ENCODE measurements at regions not wholly inside any gene's neighbourhood (a gene's known extent, or its start where the extent isn't known, plus 50 kb on each side); places are given as distances from the start of the nearest gene placed in this dataset.

DNA sequence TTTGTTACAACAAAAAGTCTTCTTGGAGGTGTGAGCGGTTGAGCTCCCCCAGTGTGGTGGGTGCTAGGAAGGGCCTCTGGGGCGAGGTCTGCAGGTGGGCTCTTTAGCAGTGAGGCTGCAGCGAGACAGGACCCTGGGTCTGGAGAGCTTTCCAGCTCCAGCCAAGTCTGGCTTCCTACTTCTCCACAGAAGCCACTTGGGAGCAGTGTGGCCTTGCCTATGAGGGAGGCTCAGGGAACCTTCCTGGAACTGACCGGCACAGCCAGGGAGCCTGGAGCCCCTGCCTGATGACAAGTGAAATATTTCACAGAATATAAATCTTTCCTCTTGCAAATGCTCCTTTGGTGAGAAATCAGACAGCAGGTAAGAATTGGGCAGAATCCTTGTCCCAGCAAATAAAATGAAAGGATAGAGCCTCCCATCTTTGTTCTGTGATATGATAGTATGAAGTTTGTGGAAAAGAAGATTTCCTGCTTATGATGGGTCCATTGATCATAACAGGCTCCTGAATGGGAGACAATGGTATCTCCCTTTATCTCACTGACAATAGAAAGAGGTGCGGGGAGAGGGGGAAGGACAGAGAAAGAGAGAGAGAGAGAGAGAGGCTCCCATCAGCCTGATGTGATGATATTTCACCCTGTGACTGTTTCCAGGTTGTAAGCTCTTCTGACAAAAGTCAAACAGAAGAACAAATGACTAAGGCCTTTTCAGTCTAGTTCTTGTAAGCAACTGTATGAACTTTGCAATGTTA, 289.8 kb upstream of the SPRED2 start:
- no peak for DNase-seq

DNA sequence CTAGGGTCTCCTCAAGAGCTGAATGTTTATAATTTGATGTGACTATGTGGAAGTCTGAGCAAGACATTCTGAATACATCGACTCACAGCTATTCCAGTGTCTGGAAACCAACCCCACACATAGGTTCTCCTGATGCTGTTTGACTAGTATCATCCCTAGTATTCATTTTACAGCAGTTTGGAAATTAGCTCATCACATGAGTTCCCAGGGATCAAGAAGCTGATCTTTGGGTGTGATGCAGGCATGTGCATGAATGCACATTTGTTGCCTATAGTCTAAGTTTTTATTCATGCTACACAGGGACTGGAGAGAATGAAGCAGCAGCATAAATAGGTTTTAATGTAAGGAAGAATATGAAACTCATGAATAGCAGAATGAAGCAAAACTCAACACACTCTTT, 284.3 kb upstream of the SPRED2 start:
- DNase-seq: no peak

DNA sequence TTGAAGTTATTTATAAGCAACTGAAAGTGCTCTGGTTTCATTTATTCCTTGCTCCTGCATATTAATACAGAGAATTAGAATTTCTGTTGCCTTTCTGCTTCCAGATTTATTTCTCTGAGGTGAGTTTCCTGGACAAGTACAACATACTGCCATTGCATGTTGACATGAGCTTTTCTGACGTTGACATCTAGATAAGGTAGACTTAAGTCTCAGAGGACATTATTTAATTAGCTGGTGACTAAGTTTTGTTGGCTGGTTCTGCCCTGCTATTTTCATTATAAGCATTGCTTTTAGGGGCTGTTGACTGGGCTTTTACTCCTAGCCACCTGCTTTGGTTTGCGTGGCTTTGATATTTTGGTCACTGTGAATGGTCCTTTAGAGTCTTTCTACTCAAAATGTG, 282.9 kb upstream of the SPRED2 start:
- DNase-seq: no peak

DNA sequence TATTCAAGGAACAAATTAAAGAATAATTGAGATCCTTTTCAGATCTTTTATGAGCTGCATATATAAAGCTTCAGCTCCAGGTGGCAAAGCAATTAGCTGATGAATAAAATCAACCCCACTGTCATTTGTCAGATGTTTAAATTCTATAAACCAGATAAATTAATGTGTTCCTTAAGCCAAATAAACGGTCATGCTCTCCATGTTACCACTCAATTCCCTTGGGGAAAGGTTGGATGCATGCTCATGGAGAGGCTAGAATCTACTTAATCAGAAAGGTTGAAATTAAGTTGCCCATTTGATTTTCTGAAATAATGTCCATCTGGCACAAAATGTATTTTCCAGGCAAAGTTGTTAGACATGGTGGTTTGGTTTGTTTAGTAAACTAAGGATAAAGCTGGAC, 282.5 kb upstream of the SPRED2 start:
- DNase-seq: no peak

DNA sequence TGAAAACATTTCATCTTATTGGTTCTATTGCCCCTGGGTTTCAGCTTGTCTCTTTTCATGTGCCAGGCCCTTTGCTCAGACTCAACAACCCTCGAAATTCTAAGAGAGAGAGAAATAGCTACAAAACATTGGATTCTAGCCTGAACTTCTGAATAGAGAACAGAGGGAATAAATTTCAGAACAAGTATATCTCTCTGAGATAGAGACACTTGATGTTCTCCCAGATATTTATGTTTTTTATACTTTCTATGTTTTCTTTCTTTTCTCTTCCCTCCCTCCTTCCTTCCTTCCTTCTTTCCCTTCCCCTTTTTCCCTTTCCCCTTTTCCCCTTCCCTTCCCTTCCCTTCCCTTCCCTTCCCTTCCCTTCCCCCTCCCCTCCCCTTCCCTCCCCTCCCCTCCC, 279.5 kb upstream of the SPRED2 start:
- no peak for DNase-seq

DNA sequence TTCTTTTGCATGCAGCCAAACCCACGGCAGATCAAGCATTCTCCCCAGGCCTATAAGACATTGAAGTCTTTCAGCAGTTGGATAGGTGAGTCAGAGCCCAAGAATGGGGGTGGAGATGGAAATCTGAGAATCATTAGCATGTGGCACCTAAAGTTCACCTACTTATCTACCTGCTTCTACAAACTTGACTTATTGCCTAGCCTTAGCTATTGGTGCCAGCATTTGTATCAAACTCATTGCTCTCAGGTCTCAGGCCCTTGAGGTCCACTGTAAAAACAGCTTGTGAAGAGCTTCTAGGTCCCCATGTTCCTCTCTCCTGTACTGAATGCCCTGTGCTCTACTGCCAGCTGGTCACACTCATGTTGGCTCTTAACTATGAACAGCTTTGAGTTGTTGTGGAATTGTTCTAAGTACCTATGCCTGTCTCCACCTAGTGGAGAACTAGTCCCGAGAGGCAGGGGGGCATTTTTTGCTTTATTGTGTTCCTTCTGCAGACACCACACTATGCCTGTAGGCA, 278.4 kb upstream of the SPRED2 start:
- DNase-seq: peak; percentile 11 to 19

DNA sequence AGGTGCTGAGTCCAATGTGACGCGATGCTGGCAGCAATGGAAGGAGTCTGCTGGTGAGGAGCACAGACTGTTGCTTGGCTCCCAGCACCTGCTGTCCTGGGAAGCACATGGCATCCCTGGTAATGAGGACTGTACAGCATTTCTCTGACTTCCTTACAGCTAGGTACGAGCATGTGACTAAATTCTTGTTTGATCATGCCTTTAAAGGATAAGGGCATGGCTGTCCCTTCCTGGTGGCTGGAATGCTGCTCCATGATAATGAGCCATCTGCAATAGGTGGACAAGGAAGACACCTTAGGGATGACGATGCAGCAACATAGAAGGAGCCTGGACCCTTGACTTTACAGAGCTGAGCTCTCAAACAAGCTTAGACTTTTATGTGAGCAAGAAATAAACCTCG, 278.0 kb upstream of the SPRED2 start:
- no peak for DNase-seq

DNA sequence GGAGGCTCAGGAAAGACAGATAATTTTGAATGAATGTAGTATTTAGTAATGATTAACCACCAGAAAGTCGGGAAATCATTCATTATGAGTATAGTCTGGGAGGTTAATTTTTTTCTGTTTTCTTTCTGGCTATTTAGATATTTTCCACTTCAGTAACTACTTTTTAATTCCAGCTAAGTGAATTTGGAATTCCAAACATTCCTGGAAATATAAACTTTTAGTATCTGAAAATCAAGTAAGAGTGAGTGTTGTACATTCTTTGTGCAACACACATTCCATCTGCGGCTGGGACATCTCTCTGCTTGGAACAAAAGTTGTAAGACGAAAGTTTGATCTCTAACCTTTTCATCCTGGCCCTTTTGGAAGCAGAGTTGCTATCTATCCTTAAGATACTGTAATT, 275.7 kb upstream of the SPRED2 start:
- no peak for DNase-seq

DNA sequence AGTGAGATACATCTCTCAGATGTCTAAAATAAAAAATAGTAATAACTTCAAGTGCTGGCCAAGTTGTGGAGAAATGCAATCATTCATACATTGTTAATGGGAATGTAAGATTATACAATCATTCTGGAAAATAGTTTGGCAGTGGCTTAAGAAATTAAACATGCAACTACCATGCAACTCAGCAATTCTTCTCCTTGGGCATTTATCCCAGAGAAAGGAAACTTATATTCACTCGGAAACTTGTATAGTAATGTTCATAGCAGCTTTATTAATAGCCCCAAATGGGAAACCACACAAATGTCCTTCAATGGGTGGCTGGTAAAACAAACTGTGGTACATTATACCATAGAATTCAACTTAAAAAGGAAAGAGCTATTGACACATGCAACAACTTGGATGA, 274.0 kb upstream of the SPRED2 start:
- DNase-seq: no peak

DNA sequence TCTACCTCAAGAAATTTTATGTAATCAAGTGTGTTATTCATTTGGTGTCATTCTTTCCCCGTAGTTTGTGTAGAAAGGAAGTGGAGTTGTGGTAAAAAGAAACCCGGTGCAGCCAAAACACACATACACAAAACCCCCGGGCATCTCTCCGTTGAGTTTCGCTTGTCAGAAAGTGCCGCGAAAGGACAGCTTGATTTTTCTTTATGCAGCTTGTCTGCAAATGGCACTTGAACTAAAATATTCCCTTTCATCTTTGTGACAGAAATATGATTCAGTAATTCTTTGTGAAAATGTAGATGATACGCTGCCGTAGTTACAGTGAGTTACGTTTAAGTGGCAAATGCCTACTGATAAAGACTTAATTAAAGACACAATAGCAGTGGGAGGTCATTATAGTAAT, 268.8 kb upstream of the SPRED2 start:
- no peak for DNase-seq

DNA sequence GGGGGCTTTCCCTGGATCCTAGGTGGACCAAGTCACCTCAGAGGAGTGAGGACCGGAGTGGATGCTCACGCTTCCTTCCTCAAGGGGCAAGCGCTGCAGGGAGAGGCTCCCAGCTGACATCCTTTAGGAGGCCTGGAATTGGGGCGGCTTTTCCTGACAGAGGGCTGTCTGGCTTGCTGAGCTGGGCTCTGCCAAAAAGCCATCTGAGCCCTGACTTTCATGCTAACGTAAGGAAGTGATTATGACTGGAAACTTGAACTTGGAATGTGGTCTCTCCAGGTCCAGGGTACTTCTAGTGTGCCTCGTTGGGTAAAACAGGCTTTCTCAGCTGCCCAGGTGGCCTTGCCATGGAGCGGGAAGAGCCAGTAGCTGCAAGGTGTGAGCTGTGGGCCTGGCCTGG, 268.3 kb upstream of the SPRED2 start:
- DNase-seq: no peak

DNA sequence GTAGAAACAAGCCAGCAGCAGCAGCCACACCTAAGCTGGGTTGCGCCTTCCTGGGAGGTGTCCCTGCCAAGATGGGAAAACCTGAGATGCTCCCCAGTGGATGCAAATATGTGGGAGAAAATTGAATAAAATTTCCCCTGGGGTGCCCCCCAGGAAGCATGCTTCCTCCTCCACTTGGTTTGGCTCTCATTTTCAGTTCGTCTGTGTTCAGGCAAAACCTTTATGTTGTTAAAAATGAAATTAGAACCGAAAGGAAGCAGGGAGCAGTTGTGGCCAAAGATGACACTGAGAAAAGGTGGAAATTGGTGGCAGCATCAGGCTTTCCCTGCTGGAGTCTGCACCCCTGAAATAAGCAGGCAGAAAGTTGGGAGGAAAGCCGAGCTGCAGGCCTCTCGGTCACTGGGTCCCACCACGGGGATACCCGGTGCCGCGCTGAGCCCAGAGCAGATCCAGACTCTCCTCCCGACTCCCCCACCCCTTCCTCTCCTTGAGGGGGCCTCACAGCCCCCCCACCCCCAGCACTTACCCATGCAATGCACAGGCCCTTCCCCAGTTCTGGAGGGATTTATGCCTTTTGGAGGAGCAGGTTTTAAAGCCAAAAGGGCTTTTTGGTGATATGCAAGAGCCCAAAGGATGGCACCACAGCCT, 267.7 kb upstream of the SPRED2 start:
- DNase-seq: no peak

DNA sequence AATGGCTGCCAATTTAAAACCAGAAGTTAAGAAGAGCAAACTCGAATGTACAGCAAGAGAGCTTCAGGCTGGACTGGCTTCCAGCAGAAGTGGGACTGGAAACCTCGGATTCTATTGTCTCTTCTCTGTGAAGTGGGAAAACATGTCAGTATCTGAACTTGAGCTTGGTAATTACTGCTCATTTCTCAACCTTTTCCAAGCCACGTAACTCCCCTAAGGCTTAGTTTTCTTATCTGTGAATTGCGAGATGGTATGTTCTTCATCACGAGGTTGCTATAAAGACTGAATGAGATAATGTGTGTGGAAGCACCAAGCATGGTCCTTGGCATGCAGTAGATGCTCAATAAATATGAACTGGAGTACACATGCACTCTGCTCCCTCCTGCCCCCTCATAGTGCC, 259.4 kb upstream of the SPRED2 start:
- DNase-seq: no peak

DNA sequence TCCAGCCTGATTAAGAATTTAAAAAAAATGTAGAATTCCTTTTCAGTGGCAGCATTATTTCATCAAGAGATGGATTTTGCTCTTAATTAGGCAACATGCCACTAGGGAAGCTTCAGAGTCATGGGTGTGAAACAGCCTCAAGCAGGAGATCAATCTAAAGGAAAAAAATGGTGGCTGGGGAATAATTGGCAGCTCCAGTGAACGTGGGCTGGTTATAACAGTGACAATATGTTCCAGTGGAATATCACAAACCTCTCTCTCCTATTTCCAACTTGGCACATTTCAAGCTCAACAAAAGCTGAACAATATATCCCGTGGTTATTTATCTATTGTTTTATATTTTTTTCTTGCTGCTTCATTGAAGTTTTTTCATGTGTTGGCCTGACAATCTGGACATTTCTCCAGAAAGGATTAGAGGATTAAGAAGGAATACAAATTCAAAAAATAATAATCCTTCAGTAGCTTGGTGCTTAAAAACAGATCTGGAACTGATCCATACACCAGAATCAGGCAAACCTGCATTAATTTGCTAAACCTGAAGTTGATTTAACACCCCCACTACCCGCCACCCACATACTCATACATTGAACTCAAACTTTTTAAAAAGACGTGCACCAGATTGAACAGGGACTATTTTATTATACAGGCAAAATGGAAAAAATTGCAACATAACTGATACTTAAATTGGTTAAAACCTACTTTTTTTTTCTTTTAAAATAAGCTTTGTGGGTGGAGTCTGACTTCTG, 255.9 kb upstream of the SPRED2 start:
- no peak for DNase-seq

DNA sequence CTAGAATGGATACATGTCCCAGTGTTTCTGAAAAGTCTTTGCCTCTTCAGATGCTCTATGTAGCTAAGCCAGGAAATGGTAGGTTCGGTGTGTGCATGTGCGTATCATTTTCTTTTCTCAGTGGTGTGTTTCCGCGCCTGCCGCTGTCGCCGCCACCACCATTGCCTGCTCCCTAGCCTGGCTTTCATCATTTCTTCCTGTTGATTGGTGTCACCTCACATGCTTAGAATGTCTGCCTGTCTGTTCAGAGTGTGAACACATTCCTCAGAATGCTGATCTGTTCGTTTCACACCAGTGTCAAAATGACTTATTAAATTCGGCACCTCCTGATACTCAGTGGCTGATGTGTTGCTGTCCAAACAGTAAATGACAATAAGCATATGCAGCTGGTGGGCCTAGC, 255.2 kb upstream of the SPRED2 start:
- DNase-seq: no peak

DNA sequence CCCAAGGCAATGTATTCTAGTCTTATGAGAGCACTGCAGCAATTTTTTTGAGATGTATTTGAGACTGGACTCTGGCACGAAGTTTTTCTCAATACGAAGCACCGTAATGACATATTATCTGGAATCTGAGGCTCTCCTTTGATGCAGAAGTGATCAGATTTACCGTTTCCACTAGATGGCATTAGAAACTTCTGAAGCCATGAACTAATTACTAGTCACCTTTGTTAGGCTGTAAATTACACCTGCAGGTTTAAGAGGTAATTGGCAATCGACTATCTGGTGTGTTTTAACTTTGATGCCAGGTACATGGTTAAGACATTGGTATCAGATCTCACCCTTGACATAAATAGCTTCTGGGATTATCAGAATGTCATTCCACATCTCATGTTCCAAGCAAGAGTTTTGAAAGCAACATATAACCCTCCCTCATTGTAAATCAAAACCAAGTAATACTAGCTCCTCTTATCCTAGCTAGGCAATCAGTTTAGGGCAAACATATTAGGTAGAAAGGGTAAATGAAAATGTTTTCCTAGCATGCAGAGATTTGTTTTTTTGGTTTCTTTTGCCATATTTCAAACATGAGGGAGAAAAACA, 254.6 kb upstream of the SPRED2 start:
- no peak for DNase-seq

DNA sequence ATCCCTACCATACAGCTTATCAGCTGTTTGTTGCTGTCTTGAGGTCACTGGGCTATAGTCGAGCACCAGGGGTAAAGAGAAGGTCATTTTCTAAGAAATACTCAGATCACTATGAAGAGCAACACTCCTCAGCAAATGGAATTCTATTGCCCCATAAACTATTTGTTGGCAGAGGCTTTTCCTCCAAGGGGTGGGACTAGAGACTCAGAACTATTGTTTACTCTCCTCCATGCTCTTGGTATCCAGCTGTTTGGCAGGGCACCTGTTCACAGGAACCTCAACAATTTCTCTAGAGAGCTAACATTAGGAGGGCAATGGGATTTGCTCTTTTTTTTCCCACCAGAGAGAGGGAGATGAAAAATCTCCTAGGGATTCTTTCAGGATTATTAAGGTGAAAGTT, 249.1 kb upstream of the SPRED2 start:
- DNase-seq: no peak

DNA sequence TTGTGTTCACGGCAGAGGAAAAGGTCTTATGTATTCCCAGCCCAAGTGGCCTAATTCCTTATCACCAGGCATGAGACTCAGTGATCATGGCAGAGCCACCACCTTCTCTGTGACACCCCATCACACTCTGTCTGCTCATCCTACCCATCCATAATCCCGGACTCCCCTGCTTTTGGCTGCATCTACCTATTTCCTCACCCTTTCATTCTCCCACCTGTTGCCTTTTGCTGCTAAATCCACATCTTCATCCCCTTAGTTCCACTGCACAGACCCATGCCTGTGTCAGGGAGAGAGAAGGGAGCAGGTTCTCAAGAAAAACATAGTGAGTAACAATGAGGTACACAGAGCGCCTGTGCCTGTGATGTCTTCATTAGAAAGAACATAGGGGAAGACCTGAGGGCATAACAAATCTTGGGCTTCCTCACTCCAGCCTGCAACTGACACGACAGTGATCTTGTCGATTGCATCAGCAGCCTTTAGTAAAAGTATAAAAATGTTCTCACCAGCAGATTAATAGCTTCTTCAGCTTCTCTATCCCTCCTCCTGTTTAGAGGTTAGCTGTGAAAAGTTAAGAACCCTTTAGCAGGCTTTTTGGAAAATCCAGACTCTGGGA, 246.5 kb upstream of the SPRED2 start:
- DNase-seq: no peak

DNA sequence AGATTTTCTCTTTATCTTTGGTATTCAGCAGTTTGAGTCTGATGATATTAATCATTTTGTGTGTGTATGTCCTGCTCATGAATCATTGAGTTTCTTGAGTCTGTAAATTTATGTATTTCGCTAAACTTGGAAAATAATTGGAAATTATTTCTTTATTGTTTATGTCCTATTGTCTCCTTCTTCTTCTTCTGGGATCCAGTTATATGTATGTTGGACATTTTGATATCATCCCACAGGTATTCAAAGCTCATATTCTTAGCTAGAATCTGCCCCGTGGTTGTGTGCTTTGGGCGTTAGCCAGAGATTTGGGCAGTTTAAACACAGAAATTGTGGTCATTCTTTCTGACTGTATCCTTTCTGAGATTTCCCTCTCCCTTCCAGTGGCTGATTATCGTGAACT, 243.0 kb upstream of the SPRED2 start:
- DNase-seq: no peak

DNA sequence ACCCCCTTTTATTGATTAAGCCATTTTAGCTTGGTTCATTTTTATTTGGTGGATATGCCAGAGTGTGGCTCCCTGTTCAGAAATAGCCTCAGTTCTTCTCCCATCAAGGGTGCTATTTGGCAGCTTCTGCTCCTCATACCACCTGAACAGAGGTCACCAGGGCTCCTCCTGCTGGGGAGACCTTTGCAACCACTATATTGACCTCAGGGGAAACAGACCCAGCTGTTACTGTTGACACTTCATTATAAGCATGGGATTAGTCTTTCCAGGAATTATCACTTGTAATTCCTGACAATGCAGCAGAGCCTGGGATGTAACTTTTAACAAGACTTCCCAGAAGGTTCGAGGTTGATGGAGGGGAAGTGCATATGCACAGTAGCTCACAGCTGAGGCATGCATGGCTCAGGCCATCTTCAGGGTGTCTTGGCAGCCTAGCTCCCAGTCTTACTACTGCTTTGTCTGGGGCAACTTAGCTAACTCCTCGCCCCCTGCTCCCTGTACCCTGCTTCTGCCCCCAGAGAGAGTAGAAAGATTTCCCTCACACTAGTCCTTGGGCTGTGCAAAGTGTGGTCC, 239.4 kb upstream of the SPRED2 start:
- no peak for DNase-seq

DNA sequence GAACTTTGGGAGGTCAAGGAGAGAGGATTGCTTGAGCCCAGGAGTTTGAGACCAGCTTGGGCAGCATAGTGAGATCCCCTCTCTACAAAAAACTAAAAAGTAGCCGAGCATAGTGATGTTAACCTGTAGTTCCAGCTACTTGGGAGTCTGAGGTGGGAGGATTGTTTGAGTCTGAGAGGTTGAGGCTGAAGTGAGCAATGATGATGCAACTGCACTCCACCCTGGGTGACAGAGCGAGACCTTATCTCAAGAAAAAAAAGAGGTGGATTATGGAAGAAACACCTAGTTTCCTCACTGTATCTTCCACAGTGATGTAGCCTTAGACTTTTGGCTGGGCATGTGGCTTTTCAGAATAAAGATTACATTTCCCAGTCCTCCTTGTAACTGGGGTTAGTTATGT, 237.2 kb upstream of the SPRED2 start:
- no peak for DNase-seq

DNA sequence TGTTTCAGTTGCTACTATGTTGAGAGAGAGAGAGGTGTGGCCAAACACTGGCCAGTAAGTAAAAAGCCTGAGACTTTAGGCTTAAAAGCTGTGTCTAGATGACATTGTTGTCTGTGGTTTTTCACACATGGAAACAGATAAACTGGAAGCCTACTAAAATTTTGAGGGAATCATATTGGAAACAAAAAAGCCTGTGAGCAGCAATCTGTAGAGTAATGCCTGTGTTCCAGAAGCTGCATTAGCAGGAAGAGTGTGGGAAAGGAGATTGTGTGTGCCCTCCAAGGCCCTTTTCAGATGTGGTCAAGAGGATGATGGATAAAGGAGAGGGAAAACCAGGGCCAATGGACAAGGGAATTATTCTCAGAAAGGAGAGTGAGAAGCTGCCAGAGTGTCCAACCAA, 236.3 kb upstream of the SPRED2 start:
- DNase-seq: no peak
